K562 (cell line): ENCODE measurements at regions not wholly inside any gene's neighbourhood (a gene's known extent, or its start where the extent isn't known, plus 50 kb on each side); places are given as distances from the start of the nearest gene placed in this dataset.

ENCODE experiments used
- ATAC-seq: fragments of 200-7000 bp; cut with Tn5 transposase; 3 replicates; pipeline ENCODE4 v1.9.1; 2020; ENCODE audit warnings: moderate library complexity
- BruUV-seq: library from RNA; stranded (reverse); fragments of 400-500 nt; replicated peaks from 2 replicates; lab custom pipeline; 2021; lab: Mats Ljungman, UMichigan
- CTCF ChIA-PET: fragments of 300-600 bp; formaldehyde crosslinking; extraction: SDS; loops from one replicate; lab custom pipeline; 2021; ENCODE audit warnings: low intra/inter-chr PET ratio; lab: Yijun Ruan, JAX
- POLR2A ChIA-PET: fragments of 300-600, 350-650 bp; sonication (Branson Sonifier 250); formaldehyde crosslinking; extraction: SDS; loops from one replicate; lab custom pipeline; 2021; ENCODE audit warnings: antibody characterized with exemption, inconsistent platforms; lab: Yijun Ruan, JAX
- DNase-seq, 4 experiments: peaks; one replicate each; pipeline versions ENCODE4 v3.0.0 to v3.0.0-alpha.2; 2011 to 2018; ENCODE audit warnings: low spot score in 3 of 4, mixed read lengths in 3 of 4; ENCODE audit errors: extremely low read depth in 1 of 4
- FAIRE-seq: peaks from 2 replicates; lab custom pipeline; 2011; peaks lifted over from hg19 to GRCh38; lab: Jason Lieb, UNC
- H2AFZ ChIP-seq: 2 replicates; pipeline ENCODE4 v1.6.0; 2011; ENCODE audit warnings: low read depth, low read length, control low read depth, inconsistent platforms
- H3K27ac ChIP-seq: fragments of 200-600 bp; 3 replicates; pipeline ENCODE4 v1.8.0; 2011; ENCODE audit warnings: low read depth, mild to moderate bottlenecking, control low read depth, inconsistent platforms, low read length, moderate library complexity, mixed read lengths; ENCODE audit errors: extremely low read depth
- H3K27me3 ChIP-seq, 2 experiments: fragments of 300-600 bp in 1 of 2; 2 replicates in 1 of 2; 3 replicates in 1 of 2; pipeline versions ENCODE4 v1.6.0 to v1.8.0; 2011; ENCODE audit warnings: inconsistent platforms in 2 of 2, low read length in 2 of 2, mild to moderate bottlenecking in 1 of 2, mixed read lengths in 1 of 2, moderate library complexity in 1 of 2; ENCODE audit not compliant: control insufficient read depth in 2 of 2, insufficient read depth in 2 of 2
- H3K36me3 ChIP-seq: fragments of 300-600 bp; 3 replicates; pipeline ENCODE4 v1.8.0; 2011; ENCODE audit warnings: mild to moderate bottlenecking, low read length, inconsistent platforms; ENCODE audit not compliant: control insufficient read depth, insufficient read depth
- H3K4me1 ChIP-seq, 2 experiments: fragments of 200-600 bp in 1 of 2; replicated peaks in 1 of 2; 2 replicates in 1 of 2; 3 replicates in 1 of 2; pipeline versions ENCODE4 v1.5.1 to v1.8.0; 2011; ENCODE audit warnings: inconsistent platforms in 2 of 2, low read length in 2 of 2, mild to moderate bottlenecking in 1 of 2, mixed read lengths in 1 of 2, moderate library complexity in 1 of 2; ENCODE audit not compliant: control insufficient read depth in 2 of 2, insufficient read depth in 2 of 2
- H3K4me2 ChIP-seq: 2 replicates; pipeline ENCODE4 v1.6.1; 2011; ENCODE audit warnings: low read length, control low read depth, inconsistent platforms, mixed read lengths; ENCODE audit not compliant: insufficient read depth
- H3K4me3 ChIP-seq: fragments of 200-600 bp; sonication (generic), shearing (Covaris generic); 2 replicates; pipeline ENCODE4 v1.5.1; 2016; ENCODE audit warnings: control low read depth, inconsistent platforms
- H3K79me2 ChIP-seq: fragments of 200-600 bp; 3 replicates; pipeline ENCODE4 v1.8.0; 2011; ENCODE audit warnings: low read length, inconsistent platforms; ENCODE audit not compliant: control insufficient read depth, insufficient read depth
- H3K9ac ChIP-seq, 2 experiments: 2 replicates each; pipeline versions ENCODE4 v1.6.0 to v1.6.1; 2011; ENCODE audit warnings: low read depth in 2 of 2, low read length in 2 of 2, control low read depth in 1 of 2, inconsistent platforms in 1 of 2, mild to moderate bottlenecking in 1 of 2, mixed read lengths in 1 of 2; ENCODE audit not compliant: insufficient read depth in 1 of 2
- H3K9me1 ChIP-seq: one replicate; pipeline ENCODE4 v1.6.0; 2011; ENCODE audit warnings: inconsistent platforms, mild to moderate bottlenecking, low read length, moderate library complexity; ENCODE audit not compliant: control insufficient read depth, insufficient read depth
- H3K9me3 ChIP-seq: replicated peaks from 2 replicates; pipeline ENCODE4 v1.5.1; 2011; ENCODE audit warnings: low read depth, low read length, inconsistent platforms; ENCODE audit not compliant: control insufficient read depth, insufficient read depth
- H4K20me1 ChIP-seq: replicated peaks from 2 replicates; pipeline ENCODE4 v1.6.1; 2011; ENCODE audit warnings: low read length, inconsistent platforms, mixed read lengths; ENCODE audit not compliant: control insufficient read depth, insufficient read depth
- CREBBP ChIP-seq: IDR thresholded peaks from one replicate; pipeline ENCODE4 v1.6.1; 2012; ENCODE audit warnings: low read depth, mild to moderate bottlenecking, control low read depth, inconsistent platforms, low read length
- ILK ChIP-seq: fragments of 450-650 bp; IDR thresholded peaks from 2 replicates; pipeline ENCODE4 v1.6.1; 2016; ENCODE audit warnings: missing genetic modification characterization, low read depth, mild to moderate bottlenecking, missing compliant biosample characterization, moderate library complexity, borderline replicate concordance
- RBM25 ChIP-seq: fragments of 200-400 bp; formaldehyde crosslinking; IDR thresholded peaks from 2 replicates; pipeline ENCODE4 v1.6.1; 2018; ENCODE audit warnings: low read length, low read depth, moderate library complexity; ENCODE audit not compliant: severe bottlenecking
- TFAM ChIP-seq: fragments of 250-450 bp; sonication (Bioruptor Pico); conservative IDR thresholded peaks from 2 replicates; pipeline ENCODE4 v1.5.0; 2021; ENCODE audit warnings: mild to moderate bottlenecking, moderate library complexity
- WGBS: fragments of 100-300 bp; shearing (Covaris generic); methylation state at CpG from one replicate; pipeline ENCODE4 v1.1.6; 2016; ENCODE audit warnings: low coverage, mixed read lengths; ENCODE audit not compliant: insufficient coverage; ENCODE audit errors: missing lambda C conversion rate; 5-methylcytosine and 5-hydroxymethylcytosine counted together
- in situ Hi-C: fragments of 300-500 bp; cut with MboI; formaldehyde crosslinking; loops from 4 replicates; pipeline ENCODE4 v1.15.0; 2018; ENCODE audit warnings: inconsistent platforms, mixed read lengths
- intact Hi-C: fragments of 100-400 bp; cut with micrococcal nuclease; formaldehyde crosslinking; loops from 2 replicates; pipeline ENCODE4 v1.14.2; 2022

DNA sequence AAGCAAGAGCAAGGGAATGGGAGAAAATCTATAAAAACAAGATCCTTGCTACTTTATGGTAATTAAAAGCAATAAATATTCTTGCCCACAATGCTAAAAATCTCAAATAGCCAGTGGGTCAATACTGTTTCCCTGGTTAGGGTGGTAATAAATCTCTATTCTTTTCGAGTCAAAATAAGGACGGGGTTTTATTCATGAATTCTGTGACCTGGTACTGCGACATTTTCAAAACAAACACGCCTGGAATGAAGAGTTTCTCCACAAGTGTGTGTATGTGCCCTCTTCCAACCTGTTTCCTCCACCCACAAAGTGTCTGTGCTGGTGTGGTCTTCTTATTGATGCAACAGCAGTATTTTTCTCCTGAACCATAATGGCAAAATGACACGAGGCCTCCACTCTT, 358.8 kb upstream of the BRINP1 start:
- 0% methylated on average over 5 of the region's 5 CpGs for WGBS
- FAIRE-seq (no peak), ATAC-seq (no peak)
- H3K27me3 ChIP-seq = no peaks in the 10 kb centered on the region
- TF ChIP-seq TFAM (CRISPR knock-in tag) = no peak
- TF ChIP-seq RBM25 = no peak
- TF ChIP-seq ILK = no peak
- TF ChIP-seq, all 486 proteins: peak for 0
- intact Hi-C loops = no loop called here
- POLR2A ChIA-PET = no interaction called here
- Histone ChIP-seq H3K4me2 (no peak overlapping the region), H3K9me3 (no peaks in the 10 kb centered on the region), H3K4me1 (no peaks in the 10 kb centered on the region), H2AFZ (no peak overlapping the region), H4K20me1 (no peaks in the 10 kb centered on the region), H3K4me3 (no peak overlapping the region), H3K27ac (no peak overlapping the region), H3K9me1 (no peaks in the 10 kb centered on the region), H3K9ac (no peak overlapping the region), H3K36me3 (no peaks in the 10 kb centered on the region), H3K79me2 (no peaks in the 10 kb centered on the region)
- CTCF ChIA-PET = no interaction called here
- no TSS peak for BruUV-seq
- no peak for DNase-seq
- in situ Hi-C loops = no loop called here

DNA sequence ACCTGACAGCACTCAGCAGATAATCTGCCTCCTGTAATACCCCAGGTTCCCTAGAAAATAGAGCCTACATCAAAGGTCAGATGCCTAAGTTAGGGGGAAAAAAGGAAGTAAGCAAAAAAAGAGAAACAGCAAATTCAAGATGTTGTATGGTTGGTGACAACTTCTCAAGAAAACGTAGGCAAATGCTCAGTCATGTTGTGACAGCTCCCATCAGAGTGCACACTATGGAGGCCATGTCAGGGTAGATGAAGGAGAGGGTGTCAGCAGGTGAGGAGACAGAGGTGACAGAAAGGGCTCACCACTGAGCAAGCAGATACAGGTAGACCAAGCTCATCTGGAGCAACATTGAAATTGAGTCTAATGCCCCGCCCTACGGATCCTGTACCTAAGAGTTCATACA, 356.8 kb upstream of the BRINP1 start:
- POLR2A ChIA-PET = no interaction called here
- Histone ChIP-seq H3K4me2 (no peak overlapping the region), H3K27ac (no peak overlapping the region), H2AFZ (no peak overlapping the region), H3K36me3 (no peaks in the 10 kb centered on the region), H3K27me3 (no peaks in the 10 kb centered on the region), H3K9me1 (no peaks in the 10 kb centered on the region), H3K9ac (no peak overlapping the region), H4K20me1 (no peaks in the 10 kb centered on the region), H3K9me3 (no peaks in the 10 kb centered on the region), H3K4me3 (no peak overlapping the region), H3K4me1 (no peaks in the 10 kb centered on the region), H3K79me2 (no peaks in the 10 kb centered on the region)
- 0% methylated on average over 3 of the region's 3 CpGs for WGBS
- no TSS peak for BruUV-seq
- ATAC-seq (no peak), FAIRE-seq (no peak), DNase-seq (no peak)
- CTCF ChIA-PET = no interaction called here
- intact Hi-C loops = no loop called here
- TF ChIP-seq CREBBP = no peak
- in situ Hi-C loops = no loop called here
